ENCODE measurements at regions not wholly inside any gene's neighbourhood (a gene's known extent, or its start where the extent isn't known, plus 50 kb on each side); places are given as distances from the start of the nearest gene placed in this dataset.
"Not testable (repeated sequence)": the region's sequence is repeated elsewhere in the genome, so short reads cannot be mapped to it uniquely, and the experiment has no call there.

DNA sequence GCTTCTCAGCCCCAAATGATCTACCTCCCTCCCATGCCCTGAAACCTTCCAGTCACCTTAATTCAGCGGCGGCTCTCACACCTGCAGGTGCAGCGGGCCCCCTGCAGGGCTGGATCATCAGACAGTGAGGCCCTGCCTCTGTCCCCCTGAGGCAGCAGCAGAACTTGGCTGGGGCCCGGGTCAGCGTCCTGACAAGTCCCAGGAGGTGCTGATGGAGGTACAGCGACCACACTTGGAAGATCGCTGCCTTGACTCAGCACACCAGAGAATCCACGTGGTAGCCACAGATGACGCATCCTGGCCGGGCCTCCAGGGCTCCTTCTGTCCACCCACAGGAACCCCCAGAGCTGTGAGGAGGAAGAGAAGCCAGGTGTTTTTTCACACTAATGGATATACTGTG lies 116.4 kb upstream of the THBS2 start:
- TF ChIP-seq POLR2A (IDR thresholded peaks at IDR 0.05; ENCODE audit: low read depth, low read length), result no peak
- no peak for FAIRE-seq
- no peak for DNase-seq (ENCODE audit: insufficient read length, low spot score)

DNA sequence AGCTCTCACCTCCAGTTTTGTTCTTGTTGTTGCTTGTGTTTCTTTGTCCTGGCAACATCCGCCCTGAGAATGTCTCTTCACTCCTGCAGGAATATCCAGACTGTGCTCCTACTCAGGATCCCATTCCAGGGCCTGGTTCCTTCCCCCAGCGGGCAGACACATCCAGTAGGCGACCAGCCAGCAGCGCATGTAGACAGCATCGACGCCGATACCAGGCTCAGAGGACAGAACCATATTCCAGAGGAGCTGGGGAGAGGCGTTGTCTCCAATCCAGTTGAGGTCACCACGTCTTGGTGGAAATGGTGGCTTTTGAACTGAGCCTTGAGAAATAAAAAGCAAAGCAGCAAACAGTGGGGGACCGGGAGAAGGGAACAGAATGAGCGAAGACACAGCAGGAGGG lies 114.6 kb upstream of the THBS2 start:
- no peak for DNase-seq (ENCODE audit: insufficient read length, low spot score)
- no peak for TF ChIP-seq POLR2A (IDR thresholded peaks at IDR 0.05; ENCODE audit: low read depth, low read length)
- FAIRE-seq, result no peak

- FAIRE-seq (no peak), DNase-seq (ENCODE audit: insufficient read length, low spot score) (no peak)
- TF ChIP-seq POLR2A (IDR thresholded peaks at IDR 0.05; ENCODE audit: low read depth, low read length), result no peak
Measured at GRCh38 chr6:169367507-169367906, 113.9 kb upstream of the THBS2 start.

GRCh38 chr6:169366258-169366901 lies 112.7 kb upstream of the THBS2 start:
- no peak for TF ChIP-seq POLR2A (IDR thresholded peaks at IDR 0.05; ENCODE audit: low read depth, low read length)
- DNase-seq (ENCODE audit: insufficient read length, low spot score), result no peak
- no peak for FAIRE-seq

DNA sequence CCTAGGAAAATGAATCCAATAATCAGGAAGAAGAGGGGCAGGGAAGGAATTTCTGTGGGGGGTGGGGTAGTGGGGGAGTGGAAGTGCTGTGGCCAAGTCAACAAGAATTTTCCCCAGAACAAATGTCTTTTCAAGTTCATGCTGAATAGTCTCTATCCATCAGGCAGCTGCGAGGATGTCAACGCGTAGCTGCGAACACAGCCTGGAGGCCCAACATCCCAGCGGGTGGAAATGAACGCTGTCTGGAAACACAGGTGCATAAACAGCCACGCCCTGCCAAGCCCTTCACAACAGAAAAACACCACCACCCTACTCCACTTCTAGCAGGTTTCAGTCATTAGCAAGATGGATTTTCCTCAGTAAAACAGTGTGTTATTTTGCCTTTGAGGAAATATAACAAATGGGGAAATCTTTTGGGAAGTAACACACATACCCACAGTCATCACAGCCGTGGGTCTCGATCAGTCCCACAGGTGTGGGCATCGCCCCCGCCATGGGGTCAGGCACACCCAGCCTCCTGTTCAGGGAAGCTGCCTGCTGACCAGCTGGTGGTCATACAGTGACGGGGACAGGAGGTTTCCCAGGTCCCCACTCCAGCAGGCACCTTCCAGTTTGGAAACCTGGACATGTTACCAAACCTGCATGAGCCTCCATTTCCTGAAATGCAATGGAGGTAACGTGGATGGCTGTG lies 112.1 kb upstream of the THBS2 start:
- TF ChIP-seq POLR2A (IDR thresholded peaks at IDR 0.05; ENCODE audit: low read depth, low read length), result no peak
- FAIRE-seq (no peak), DNase-seq (ENCODE audit: insufficient read length, low spot score) (no peak)

- no peak for TF ChIP-seq POLR2A (IDR thresholded peaks at IDR 0.05; ENCODE audit: low read depth, low read length)
- no peak for DNase-seq (ENCODE audit: insufficient read length, low spot score)
- no peak for FAIRE-seq
Measured at GRCh38 chr6:169363590-169363989, 109.9 kb upstream of the THBS2 start.

- DNase-seq (ENCODE audit: insufficient read length, low spot score) (no peak), FAIRE-seq (no peak)
- no peak for TF ChIP-seq POLR2A (IDR thresholded peaks at IDR 0.05; ENCODE audit: low read depth, low read length)
Measured at GRCh38 chr6:169362501-169363121, 109.0 kb upstream of the THBS2 start.

GRCh38 chr6:169355001-169355400 lies 101.4 kb upstream of the THBS2 start:
- not testable (repeated sequence) for FAIRE-seq; DNase-seq (ENCODE audit: insufficient read length, low spot score)

DNA sequence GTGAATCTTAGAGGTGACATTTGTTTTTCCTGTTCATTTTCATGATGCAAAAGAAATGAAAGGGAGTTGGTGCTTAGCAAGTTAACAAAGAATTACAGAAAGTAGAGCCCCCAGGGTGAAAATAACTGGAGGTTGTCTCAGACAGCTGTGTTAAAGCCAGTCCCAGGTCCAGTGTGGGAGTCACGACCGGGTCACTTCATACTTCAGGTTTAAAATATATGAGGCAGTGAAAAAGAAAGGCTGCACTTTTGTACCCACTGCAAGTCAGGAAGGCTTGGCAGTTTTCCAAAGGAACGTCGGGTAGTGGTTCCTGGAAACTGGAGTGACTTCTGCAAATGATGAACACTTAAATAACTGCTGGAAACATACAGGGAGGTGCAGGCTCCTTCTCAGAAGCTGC lies 91.5 kb upstream of the THBS2 start:
- DNase-seq (ENCODE audit: insufficient read length, low spot score) (no peak), FAIRE-seq (no peak)

GRCh38 chr6:169344750-169345065 lies 91.1 kb upstream of the THBS2 start:
- no peak for DNase-seq (ENCODE audit: insufficient read length, low spot score)

More for the DNA sequence above, 91.5 kb upstream of the THBS2 start:
- no peak for TF ChIP-seq POLR2A (IDR thresholded peaks at IDR 0.05; ENCODE audit: low read depth, low read length)

GRCh38 chr6:169343886-169344749 lies 90.5 kb upstream of the THBS2 start:
- FAIRE-seq (no peak), DNase-seq (ENCODE audit: insufficient read length, low spot score) (no peak)
- no peak for TF ChIP-seq POLR2A (IDR thresholded peaks at IDR 0.05; ENCODE audit: low read depth, low read length)

More at GRCh38 chr6:169344750-169345065, 91.1 kb upstream of the THBS2 start:
- TF ChIP-seq POLR2A (IDR thresholded peaks at IDR 0.05; ENCODE audit: low read depth, low read length), result no peak
- no peak for FAIRE-seq

DNA sequence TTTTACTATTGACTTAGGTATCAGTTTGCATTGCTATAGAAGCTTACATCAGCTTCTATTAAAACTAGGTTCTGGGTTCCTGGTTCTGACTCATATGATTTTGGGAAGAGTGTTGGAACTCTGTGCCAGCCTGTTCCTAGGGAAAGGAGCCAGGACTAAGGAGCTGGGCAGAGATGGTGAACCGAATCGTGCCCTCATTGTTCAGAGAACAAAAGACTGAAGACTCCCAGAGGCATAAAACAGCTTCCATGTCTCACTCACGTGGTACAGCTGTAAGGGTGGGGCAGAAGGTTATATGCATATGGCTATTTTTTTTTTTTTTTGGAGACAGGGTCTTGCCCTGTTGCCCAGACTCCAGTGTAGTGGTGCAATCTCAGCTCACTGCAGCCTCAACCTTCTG lies 89.1 kb upstream of the THBS2 start:
- DNase-seq (ENCODE audit: insufficient read length, low spot score) (no peak), FAIRE-seq (no peak)
- TF ChIP-seq POLR2A (IDR thresholded peaks at IDR 0.05; ENCODE audit: low read depth, low read length), result no peak

GRCh38 chr6:169341706-169342105 lies 88.1 kb upstream of the THBS2 start:
- FAIRE-seq, result no peak
- no peak for TF ChIP-seq POLR2A (IDR thresholded peaks at IDR 0.05; ENCODE audit: low read depth, low read length)

GRCh38 chr6:169341065-169341464 lies 87.4 kb upstream of the THBS2 start:
- no peak for FAIRE-seq
- DNase-seq (ENCODE audit: insufficient read length, low spot score), result no peak
- no peak for TF ChIP-seq POLR2A (IDR thresholded peaks at IDR 0.05; ENCODE audit: low read depth, low read length)

More at GRCh38 chr6:169341706-169342105, 88.1 kb upstream of the THBS2 start:
- no peak for DNase-seq (ENCODE audit: insufficient read length, low spot score)

All from H54 (cell line).